Renal cortical epithelial cell (primary cell): ENCODE measurements at regions not wholly inside any gene's neighbourhood (a gene's known extent, or its start where the extent isn't known, plus 50 kb on each side); places are given as distances from the start of the nearest gene placed in this dataset.
"Not testable (repeated sequence)": the region's sequence is repeated elsewhere in the genome, so short reads cannot be mapped to it uniquely, and the experiment has no call there.

Source experiments
- DNase-seq: peaks from one replicate; pipeline ENCODE4 v3.0.0-alpha.2; 2011; ENCODE audit warnings: low read depth

DNA sequence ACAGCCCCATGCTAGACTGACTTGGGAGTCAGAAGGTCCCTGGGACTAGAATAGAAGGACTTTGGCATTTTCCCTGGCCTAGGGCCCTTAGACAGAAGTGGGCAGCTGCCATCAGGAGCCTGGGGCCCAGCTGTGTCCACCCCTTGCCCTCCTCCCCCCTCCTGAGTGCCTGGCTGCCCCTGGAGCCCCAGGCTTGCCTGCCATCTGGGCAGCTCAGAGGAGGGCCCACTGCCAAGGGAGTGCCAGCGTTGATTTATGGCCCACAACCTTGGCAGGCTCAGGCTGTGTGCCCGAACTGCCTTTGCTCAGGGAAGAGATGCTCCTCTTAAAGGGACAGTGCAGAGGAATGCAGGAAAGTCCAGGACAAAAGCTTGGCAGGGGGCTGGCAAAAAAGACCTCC, 439.1 kb downstream of the SPATA31A7 start:
- DNase-seq: not testable (repeated sequence)

DNA sequence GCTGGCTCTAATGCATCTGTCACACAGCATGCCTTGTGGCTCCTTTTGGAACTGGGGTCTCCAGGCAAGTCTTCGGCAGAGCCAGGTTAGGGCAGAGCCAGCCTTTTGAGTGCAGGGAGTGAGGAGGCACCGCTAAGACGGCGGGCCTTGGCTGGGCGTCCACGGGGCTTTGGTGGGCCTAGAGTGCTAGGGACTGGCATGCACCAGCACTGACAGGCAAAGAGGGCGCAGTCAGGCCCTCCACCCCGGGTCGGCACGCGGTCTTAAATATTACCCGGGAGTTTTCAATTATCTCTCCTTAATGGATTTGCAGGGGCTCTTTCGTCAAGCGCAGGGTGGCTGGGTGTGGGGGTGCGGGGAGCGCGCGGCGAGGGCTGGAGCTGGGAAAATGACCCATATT, 444.4 kb downstream of the SPATA31A7 start:
- DNase-seq: no peak

DNA sequence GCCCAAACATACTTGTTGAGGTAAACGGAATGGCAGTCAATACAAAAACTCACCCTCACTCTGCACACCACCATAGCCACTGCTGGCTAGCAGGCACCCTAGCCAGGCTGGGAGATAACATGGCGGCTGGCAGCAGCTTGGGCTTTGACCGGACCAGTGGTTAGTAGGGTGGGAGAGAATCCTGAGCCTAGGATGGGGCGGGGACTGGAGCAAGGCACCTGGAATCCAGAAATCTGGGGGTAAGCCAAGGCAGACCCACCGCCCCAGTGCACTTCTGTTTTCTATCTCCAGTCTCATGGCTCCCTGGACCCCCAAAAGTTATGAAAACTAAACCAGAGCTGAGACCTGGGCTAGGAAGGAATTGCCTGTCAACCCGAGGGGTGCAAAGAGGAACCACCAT, 474.4 kb downstream of the SPATA31A7 start:
- DNase-seq: not testable (repeated sequence)

DNA sequence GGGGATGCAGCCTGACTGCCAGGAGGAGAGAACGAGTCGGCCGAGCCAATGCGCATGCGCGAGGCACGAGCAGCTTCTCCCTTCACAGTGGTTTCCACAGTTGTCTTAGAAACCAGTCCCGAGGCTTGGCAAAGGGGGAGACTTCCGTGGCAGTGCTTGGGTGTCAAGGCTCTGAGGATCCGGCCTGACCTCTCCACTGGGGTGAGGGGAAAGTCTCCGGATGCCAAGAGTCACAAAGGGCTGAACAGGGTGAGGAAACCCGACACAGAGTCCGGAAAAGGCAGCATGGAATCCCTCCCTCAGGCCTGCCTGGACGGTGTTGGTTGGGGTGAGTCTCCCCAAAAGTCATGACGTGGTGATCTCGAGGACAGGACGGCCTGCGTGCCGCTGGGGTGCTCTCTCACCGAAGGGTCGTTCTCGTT, 475.5 kb downstream of the SPATA31A7 start:
- DNase-seq: no peak

DNA sequence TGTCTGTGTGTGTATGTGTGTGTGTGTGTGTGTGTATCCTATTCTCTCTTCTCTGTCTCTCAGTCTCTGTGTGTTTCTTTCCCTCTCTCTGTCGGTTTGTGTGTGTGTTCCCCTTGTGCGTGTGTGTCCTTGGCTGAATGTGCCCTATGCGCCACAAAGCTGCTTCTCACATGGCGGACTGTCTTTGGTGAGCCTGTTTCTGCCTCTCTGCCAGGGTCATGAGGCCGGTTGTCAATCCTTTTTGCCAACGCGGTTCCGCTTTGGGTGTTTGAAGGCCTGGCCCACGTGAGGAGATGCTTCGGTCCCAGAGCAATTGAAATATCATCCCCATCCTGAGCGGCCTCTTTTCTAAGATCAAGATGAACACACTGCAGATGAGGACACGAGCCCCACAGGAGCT, 476.0 kb downstream of the SPATA31A7 start:
- no peak for DNase-seq

DNA sequence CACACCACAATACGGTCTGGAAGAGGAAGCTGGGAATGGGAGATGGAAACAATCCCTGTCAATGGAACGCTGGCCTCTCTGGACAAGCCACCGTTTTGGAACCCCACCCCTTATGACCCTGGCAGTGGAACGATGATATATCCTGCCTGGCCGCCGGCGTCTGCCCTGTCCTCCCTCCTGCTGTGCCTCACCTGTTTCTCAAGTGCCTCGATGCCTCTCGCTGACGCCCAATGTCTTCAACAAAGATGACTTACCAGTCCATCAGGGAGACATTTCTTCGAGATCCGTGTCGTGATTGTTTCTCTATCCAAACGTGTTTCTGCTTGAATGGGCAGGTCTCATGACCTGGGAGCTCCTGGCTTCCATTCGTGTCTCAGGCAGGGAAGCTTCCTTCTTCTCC, 476.5 kb downstream of the SPATA31A7 start:
- no peak for DNase-seq

DNA sequence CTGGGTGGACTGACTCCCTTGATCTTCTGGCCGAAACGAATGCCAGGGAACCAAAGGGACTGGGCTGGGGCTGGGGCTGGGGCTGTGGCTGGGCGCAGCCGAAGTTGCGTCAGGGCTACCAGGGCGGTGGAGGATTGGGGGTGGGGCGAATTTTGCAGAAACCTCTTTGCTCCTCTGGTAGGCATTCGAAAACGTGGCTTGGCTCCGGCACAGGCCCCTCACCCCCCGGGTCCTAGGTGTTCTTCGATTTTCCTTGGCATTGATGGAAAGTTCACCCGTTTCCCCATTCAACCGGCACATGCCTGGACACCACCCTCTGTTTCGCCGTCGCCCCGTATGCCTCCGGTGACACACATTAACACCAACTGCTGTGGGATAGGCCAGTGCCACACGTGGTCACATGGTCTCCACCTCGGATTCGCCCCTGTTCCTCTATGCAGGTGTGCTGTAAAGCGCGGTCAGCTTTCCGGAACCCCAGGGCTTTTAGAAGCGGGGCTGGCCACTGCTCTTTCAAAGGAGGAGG, 477.1 kb downstream of the SPATA31A7 start:
- no peak for DNase-seq

DNA sequence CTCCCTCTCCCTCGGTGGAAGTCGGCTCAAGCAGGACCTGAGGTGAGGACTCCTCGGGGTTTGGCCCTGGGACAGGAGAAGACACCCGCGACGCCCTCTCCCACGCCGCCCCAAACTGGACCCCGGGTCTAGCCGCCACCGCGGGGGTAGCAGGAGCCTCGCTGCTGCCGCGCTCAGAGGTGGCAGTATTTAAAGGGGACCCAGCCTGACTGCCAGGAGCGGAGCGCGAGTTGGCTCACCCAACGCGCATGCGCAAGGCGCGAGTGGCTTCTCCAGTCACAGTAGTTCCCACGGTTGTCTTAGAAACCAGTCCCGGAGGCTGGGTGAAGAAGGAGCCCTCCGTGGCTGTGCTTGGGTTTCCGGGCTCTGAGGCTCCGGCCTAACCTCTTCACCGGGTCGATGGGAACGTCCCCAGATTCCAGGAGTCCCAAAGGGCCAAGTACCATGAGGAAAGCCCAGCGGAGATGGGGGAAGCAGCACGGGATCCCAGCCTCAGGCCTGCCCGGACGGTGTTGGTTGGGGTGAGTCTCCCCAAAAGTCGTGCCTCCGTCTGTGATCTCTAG, 477.8 kb downstream of the SPATA31A7 start:
- no peak for DNase-seq

DNA sequence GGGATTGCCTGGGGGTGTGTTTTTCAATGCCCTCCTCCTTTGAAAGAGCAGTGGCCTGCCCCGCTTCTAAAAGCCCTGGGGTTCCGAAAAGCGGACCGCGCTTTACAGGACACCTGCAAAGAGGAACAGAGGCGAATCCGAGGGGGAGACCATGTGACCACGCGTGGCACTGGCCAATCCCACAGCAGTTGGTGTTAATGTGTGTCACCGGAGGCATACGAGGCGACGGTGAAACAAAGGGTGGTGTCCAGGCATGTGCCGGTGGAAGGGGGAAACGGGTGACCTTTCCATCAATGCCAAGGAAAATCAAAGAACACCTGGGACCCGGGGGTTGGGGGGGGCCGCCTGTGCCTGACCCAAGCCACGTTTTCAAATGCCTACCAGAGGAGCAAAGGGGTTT, 478.4 kb downstream of the SPATA31A7 start:
- DNase-seq: not testable (repeated sequence)

DNA sequence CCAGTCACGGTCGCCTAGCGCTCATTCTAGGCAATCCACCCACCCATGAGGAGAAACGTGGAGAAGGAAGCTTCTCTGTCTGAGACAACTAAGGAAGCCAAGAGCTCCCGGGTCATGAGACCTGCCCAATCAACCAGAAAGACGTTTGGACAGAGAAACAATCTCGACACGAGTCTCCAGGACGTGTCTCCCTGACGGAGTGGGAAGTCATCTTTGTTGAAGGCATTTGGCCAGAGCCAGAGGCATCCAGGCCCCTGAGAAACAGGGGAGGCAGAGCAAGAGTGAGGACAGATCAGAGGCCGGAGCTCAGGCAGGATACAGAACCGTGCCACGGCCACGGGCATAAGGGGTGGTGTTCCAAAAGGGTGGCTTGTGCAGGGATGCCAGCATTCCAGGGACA, 479.0 kb downstream of the SPATA31A7 start:
- no peak for DNase-seq

DNA sequence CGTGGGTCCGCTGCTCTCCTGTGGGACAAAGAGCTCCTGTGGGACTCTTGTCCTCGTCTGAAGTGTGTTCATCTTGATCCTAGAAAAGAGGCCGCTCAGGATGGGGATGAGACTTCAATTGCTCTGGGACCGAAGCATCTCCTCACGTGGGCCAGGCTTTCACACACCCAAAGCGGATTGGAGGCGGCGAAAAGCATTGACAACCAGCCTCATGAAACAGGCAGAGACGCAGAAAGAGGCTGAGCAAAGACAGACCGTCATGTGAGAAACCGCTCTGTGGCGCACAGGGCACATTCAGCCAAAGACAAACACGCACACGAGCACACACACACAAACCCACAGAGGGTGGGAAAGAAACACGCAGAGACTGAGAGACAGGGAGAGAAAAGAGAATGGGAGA, 479.5 kb downstream of the SPATA31A7 start:
- DNase-seq: no peak

DNA sequence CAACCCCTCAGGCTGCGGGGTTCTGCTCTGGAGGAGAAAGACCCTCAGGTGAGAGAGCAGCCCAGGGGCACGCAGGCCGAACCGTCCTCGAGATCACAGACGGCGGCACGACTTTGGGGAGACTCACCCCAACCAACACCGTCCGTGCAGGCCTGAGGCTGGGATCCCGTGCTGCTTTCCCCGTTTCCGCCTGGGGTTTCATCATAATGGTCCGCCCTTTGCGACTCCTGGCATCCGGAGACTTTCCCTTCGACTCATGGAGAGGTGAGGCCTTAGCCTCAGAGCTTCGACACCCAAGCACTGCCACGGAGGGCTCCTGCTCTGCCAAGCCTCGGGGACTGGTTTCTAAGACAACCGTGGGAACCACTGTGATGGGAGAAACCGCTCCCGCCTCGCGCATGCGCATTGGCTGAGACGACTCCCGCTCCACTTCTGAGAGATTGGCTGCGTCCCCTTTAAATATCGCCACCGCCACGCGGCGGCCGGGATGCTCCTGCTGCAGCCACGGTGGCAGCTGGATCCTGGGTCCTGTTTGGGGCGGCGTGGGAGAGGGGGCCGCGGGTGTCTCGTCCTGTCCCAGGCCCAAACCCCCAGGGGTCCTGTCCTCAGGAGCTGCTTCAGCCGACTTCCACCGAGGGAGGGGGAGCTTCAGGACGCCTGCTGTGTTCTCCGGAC, 480.1 kb downstream of the SPATA31A7 start:
- not testable (repeated sequence) for DNase-seq

DNA sequence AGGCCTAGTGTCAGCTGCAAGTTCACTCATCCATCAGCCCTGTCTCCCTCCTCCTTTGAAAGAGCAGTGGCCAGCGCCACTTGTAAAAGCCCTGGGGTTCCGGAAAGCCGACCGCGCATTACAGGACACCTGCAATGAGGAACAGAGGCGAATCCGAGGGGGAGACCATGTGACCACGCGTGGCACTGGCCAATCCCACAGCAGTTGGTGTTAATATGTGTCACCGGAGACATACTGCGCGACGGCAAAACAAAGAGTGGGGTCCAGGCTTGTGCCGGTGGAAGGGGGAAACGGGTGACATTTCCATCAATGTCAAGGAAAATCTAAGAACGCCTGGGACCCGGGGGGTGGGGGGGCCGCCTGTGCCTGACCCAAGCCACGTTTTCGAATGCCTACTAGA, 480.8 kb downstream of the SPATA31A7 start:
- no peak for DNase-seq

DNA sequence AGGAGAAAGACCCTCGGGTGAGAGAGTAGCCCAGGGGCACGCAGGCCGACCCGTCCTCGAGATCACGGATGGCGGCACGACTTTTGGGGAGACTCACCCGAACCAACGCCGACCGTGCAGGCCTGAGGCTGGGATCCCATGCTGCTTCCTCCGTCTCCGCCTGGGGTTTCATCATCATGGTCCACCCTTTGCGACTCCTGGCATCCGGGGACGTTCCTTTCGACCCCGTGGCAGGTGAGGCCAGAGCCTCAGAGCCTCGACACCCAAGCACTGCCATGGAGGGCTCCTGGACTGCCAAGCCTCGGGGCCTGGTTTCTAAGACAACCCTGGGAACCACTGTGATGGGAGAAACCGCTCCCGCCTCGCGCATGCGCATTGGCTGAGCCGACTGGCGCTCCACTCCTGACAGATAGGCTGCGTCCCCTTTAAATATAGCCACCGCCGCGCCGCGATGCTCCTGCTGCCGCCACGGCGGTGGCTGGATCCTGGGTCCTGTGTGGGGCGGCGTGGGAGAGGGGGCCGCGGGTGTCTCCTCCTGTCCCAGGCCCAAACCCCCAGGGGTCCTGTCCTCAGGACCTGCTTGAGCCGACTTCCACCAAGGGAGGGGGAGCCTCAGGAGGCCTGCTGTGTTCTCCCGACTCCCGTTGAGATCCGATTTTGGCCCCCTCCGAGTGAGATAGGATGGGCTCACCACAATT, 481.6 kb downstream of the SPATA31A7 start:
- peak; percentile 0 for DNase-seq

DNA sequence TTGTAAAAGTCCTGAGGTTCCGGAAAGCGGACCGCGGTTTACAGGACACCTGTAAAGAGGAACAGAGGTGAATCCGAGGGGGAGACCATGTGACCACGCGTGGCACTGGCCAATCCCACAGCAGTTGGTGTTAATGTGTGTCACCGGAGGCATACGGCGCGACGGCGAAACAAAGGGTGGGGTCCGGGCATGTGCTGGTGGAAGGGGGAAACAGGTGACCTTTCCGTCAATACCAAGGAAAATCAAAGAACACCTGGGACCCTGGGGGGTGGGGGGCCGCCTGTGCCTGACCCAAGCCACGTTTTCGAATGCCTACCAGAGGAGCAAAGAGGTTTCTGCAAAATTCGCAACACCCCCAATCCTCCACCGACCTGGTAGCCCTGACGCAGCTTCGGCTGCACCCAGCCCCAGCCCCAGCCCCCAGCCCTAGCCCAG, 482.3 kb downstream of the SPATA31A7 start:
- DNase-seq: not testable (repeated sequence)

DNA sequence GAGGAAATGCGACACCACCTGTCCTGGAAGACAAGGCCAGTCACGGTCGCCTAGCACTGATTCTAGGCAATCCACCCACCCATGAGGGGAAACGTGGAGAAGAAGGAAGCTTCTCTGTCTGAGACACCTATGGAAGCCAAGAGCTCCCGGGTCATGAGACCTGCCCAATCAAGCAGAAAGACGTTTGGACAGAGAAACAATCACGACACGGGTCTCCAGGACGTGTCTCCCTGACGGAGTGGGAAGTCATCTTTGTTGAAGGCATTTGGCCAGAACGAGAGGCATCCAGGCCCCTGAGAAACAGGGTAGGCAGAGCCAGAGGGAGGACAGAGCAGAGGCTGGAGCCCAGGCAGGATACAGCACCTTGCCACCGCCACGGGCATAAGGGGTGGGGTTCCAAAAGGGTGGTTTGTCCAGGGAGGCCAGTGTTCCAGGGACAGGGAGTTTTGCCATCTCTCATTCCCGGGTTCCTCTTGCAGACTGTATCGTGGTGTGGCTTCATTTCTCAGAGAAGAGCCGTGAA, 482.9 kb downstream of the SPATA31A7 start:
- not testable (repeated sequence) for DNase-seq

DNA sequence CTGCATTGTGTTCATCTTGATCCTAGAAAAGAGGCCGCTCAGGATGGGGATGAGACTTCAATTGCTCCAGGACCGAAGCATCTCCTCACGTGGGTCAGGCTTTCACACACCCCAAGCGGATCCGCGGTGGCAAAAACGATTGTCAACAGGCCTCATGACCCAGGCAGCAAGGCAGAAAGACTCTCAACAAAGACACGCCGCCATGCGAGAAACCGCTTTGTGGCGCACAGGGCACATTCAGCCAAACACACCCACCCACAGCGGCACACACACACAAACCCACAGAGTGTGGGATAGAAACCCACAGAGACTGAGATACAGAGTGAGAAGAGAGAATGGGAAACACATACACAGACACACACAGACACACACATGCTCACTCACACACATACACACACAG, 483.4 kb downstream of the SPATA31A7 start:
- DNase-seq: no peak

DNA sequence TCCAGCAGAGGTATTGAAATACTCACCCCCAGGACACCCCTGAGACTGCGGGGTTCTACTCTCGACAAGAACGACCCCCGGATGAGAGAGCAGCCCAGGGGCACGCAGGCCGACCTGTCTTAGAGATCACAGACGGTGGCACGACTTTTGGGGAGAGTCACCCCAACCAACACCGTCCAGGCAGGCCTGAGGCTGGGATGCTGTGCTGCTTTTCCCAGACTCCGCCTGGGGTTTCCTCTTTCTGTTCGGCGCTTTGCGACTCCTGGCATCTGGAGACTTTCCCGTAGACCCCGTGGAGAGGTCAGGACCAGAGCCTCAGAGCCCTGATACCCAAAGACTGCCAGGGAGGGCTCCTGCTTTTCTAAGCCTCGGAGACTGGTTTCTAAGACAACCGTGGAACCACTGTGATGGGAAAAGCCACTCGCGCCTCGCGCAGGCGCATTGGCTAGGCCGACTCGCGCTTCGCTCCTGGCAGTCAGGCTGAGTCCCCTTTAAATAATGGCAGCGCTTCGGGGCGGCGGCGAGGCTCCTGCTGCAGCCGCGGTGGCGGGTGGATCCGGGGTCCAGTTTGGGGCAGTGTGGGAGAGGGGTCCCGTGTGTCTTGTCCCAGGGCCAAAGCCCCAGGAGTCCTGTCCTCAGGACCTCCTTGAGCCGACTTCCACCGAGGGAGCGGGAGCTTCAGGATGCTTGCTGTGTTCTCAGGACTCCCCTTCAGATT, 484.0 kb downstream of the SPATA31A7 start:
- no peak for DNase-seq

DNA sequence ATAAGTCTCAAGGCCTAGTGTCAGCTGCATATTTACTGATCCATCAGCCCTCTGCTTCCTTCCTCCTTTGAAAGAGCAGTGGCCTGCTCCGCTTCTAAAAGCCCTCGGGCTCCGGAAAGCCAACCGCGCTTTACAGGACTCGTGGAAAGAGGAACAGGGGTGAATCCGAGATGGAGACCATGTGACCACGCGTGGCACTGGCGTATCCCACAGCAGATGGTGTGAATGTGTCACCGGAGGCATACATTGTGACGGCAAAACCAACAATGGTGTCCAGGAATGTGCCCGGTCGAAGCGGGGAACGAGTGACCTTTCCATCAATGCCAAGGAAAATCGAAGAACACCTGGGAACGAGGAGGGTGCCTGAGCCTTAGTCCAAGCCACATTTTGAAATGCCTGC, 484.6 kb downstream of the SPATA31A7 start:
- no peak for DNase-seq

DNA sequence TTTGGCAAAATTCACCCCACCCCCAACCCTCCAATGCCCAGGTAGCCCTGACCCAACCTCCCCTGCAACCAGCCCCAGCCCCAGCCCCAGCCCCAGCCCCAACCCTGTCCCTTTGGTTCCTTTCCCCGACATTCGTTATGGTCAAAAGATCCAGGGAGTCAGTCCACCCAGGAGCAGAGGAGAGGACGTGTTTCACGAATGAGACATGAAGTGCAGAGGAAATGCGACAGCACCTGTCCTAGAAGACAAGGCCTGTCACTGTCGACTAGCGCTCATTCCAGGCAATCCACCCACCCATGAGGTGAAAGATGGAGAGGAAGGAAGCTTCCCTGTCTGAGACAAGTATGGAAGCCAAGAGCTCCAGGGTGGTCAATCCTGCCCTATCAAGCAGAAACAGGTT, 485.0 kb downstream of the SPATA31A7 start:
- no peak for DNase-seq
